CD14-positive monocyte (primary cell): ENCODE measurements at regions not wholly inside any gene's neighbourhood (a gene's known extent, or its start where the extent isn't known, plus 50 kb on each side); places are given as distances from the start of the nearest gene placed in this dataset.

Experiments used
- DNase-seq, 3 donors: peaks; one replicate each; pipeline ENCODE4 v3.0.0-alpha.2; 2011 to 2022
- H2AFZ ChIP-seq: 2 replicates; pipeline ENCODE4 v1.6.0; 2012; ENCODE audit warnings: mild to moderate bottlenecking, low read depth, low read length, inconsistent platforms; ENCODE audit not compliant: insufficient read depth, poor library complexity, severe bottlenecking
- H3K27ac ChIP-seq, 2 donors: 1 replicate in 1 of 2; 2 replicates in 1 of 2; pipeline ENCODE4 v1.5.1; 2012 to 2013; ENCODE audit warnings: low read length in 2 of 2, control low read depth in 1 of 2, inconsistent platforms in 1 of 2, low read depth in 1 of 2, mild to moderate bottlenecking in 1 of 2
- H3K27me3 ChIP-seq, 2 donors: one replicate each; pipeline versions ENCODE4 v1.6.0 to v1.6.1; 2011 to 2013; ENCODE audit warnings: low read length in 2 of 2; ENCODE audit not compliant: control insufficient read depth in 2 of 2, insufficient read depth in 2 of 2
- H3K36me3 ChIP-seq, 2 donors: replicated peaks in 1 of 2; 1 replicate in 1 of 2; 2 replicates in 1 of 2; pipeline versions ENCODE4 v1.5.1 to v1.6.1; 2012 to 2013; ENCODE audit warnings: low read length in 2 of 2, control low read depth in 1 of 2, inconsistent platforms in 1 of 2, mild to moderate bottlenecking in 1 of 2; ENCODE audit not compliant: insufficient read depth in 2 of 2, control insufficient read depth in 1 of 2
- H3K4me1 ChIP-seq, 2 donors: 1 replicate in 1 of 2; 2 replicates in 1 of 2; pipeline versions ENCODE4 v1.5.1 to v1.6.1; 2012 to 2013; ENCODE audit warnings: low read length in 2 of 2, control low read depth in 1 of 2, inconsistent platforms in 1 of 2, mild to moderate bottlenecking in 1 of 2, moderate library complexity in 1 of 2; ENCODE audit not compliant: insufficient read depth in 2 of 2, control insufficient read depth in 1 of 2
- H3K4me2 ChIP-seq: replicated peaks from 2 replicates; pipeline ENCODE3; 2012; ENCODE audit warnings: low read length, moderate library complexity, mild to moderate bottlenecking; ENCODE audit not compliant: poor library complexity, severe bottlenecking; ENCODE audit errors: extremely low read depth
- H3K4me3 ChIP-seq, 3 experiments: fragments of 200-600 bp in 1 of 3; sonication (generic) in 1 of 3; replicated peaks in 1 of 3; 1 replicate in 2 of 3; 2 replicates in 1 of 3; pipeline ENCODE4 v1.5.1; 2011 to 2013; ENCODE audit warnings: low read length in 3 of 3, mild to moderate bottlenecking in 3 of 3, control low read depth in 2 of 3, low read depth in 2 of 3, inconsistent platforms in 1 of 3, moderate library complexity in 1 of 3
- H3K79me2 ChIP-seq: 2 replicates; pipeline ENCODE4 v1.6.0; 2012; ENCODE audit warnings: mild to moderate bottlenecking, control low read depth, inconsistent platforms, low read length, moderate library complexity; ENCODE audit not compliant: insufficient read depth
- H3K9ac ChIP-seq: 2 replicates; pipeline ENCODE4 v1.6.0; 2017; ENCODE audit warnings: low read length, mild to moderate bottlenecking; ENCODE audit not compliant: insufficient read depth, poor library complexity, severe bottlenecking
- H3K9me3 ChIP-seq, 2 donors: replicated peaks in 1 of 2; 1 replicate in 1 of 2; 2 replicates in 1 of 2; pipeline versions ENCODE4 v1.5.1 to v1.6.1; 2012 to 2013; ENCODE audit warnings: low read length in 2 of 2, control low read depth in 1 of 2; ENCODE audit not compliant: control insufficient read depth in 1 of 2, insufficient read depth in 1 of 2
- H4K20me1 ChIP-seq: 2 replicates; pipeline ENCODE4 v1.6.0; 2012; ENCODE audit warnings: mild to moderate bottlenecking, low read length, control low read depth, moderate library complexity; ENCODE audit not compliant: insufficient read depth
- H3K27ac Mint-ChIP-seq, 7 donors: one replicate each; pipeline ENCODE4 v1.8.0; 2020; ENCODE audit warnings: mild to moderate bottlenecking in 7 of 7, mixed read lengths in 7 of 7, moderate library complexity in 6 of 7, inconsistent platforms in 2 of 7
- H3K27me3 Mint-ChIP-seq, 3 donors: one replicate each; pipeline ENCODE4 v1.8.0; 2021 to 2022; ENCODE audit warnings: low read depth in 3 of 3, mild to moderate bottlenecking in 3 of 3, mixed read lengths in 3 of 3, moderate library complexity in 3 of 3, inconsistent platforms in 1 of 3
- H3K36me3 Mint-ChIP-seq, 2 donors: one replicate each; pipeline ENCODE4 v1.8.0; 2020; ENCODE audit warnings: mixed read lengths in 2 of 2, inconsistent platforms in 1 of 2, mild to moderate bottlenecking in 1 of 2
- H3K4me1 Mint-ChIP-seq: one replicate; pipeline ENCODE4 v1.8.0; 2020; ENCODE audit warnings: mild to moderate bottlenecking, mixed read lengths
- H3K4me3 Mint-ChIP-seq, 2 donors: one replicate each; pipeline ENCODE4 v1.8.0; 2020; ENCODE audit warnings: mild to moderate bottlenecking in 2 of 2, mixed read lengths in 2 of 2, moderate library complexity in 1 of 2
- H3K9me3 Mint-ChIP-seq, 7 donors: one replicate each; pipeline ENCODE4 v1.8.0; 2020 to 2022; ENCODE audit warnings: mixed read lengths in 7 of 7, mild to moderate bottlenecking in 6 of 7, moderate library complexity in 6 of 7, inconsistent platforms in 2 of 7
- CTCF ChIP-seq: fragments of 200-600 bp; IDR thresholded peaks from one replicate; pipeline ENCODE4 v1.8.0; 2022; ENCODE audit warnings: antibody characterized with exemption, mild to moderate bottlenecking
- WGBS: methylation state at CpG from one replicate; pipeline ENCODE4 v1.1.5; 2013; ENCODE audit warnings: missing lambda C conversion rate; ENCODE audit not compliant: insufficient coverage; 5-methylcytosine and 5-hydroxymethylcytosine counted together
- intact Hi-C, 2 donors: fragments of 100-400 bp; cut with micrococcal nuclease; formaldehyde crosslinking; loops; one replicate each; pipeline versions ENCODE4 v1.15.0 to v1.15.1; 2023

DNA sequence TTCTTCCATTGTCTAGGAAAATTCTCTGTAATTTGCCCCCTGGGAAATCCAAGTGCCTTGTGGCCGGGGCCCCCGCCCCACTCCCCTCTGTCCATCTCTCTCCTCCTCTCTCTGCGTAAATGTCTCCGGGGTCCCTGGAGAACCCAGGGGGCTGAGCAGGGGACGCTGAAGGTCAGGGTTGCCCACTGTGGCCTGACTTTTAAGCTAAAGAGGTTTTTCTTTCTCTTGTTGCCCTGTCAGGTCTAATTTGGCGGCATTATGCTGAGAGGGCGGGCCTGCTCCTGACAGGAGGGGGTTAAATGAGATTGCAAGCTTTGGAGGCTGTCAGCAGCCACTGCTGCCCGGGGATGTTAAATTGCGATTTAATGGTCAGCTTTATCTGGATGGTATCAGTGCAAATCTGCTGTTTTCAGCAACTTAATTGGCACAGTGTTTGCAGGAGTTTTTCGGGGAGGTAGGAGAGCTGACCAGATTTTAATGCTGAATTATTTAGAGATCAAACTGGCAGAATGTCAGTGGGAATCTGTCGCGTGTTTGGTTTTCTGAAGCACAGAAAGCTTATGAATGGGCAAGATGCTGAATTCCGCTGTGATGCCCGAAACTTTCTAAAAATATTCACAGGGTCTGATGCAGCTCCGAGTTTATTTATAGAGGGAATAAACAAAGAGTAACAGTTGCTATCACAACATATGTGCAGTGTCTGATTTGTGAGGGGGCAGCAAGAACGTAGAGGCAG lies 93.2 kb upstream of the SOX1 start:
- no peak overlapping the region for H3K27ac Mint-ChIP-seq
- peaks cover 0 to 4% of the 10 kb centered on the region in 2 donors for H3K27me3 ChIP-seq
- no peak overlapping the region for H3K4me2 ChIP-seq
- H3K4me1 ChIP-seq, result no peaks in the 10 kb centered on the region
- H3K79me2 ChIP-seq, result no peaks in the 10 kb centered on the region
- peaks cover 17 to 26% (median 19%) of the 10 kb centered on the region in 7 donors for H3K9me3 Mint-ChIP-seq
- no peak overlapping the region for H3K9ac ChIP-seq
- H3K27ac ChIP-seq, result no peak overlapping the region
- H3K4me3 ChIP-seq, result no peak overlapping the region
- no peaks in the 10 kb centered on the region for H3K36me3 ChIP-seq
- H3K4me3 Mint-ChIP-seq, result peak overlapping the region in 1 of 2 donors; percentile 40
- TF ChIP-seq CTCF, result no peak
- H4K20me1 ChIP-seq, result no peaks in the 10 kb centered on the region
- no peaks in the 10 kb centered on the region for H3K4me1 Mint-ChIP-seq
- H3K36me3 Mint-ChIP-seq, result no peaks in the 10 kb centered on the region
- peaks cover 9 to 20% (median 12%) of the 10 kb centered on the region in 3 donors for H3K27me3 Mint-ChIP-seq
- intact Hi-C loops, result no loop called here
- 43% methylated on average over 7 of the region's 16 CpGs for WGBS
- H3K9me3 ChIP-seq, result peaks cover 20 to 22% of the 10 kb centered on the region in 2 donors
- no peak for DNase-seq
- H2AFZ ChIP-seq, result no peak overlapping the region

- Histone ChIP-seq H3K4me3 (no peak overlapping the region), H4K20me1 (no peaks in the 10 kb centered on the region), H3K79me2 (no peaks in the 10 kb centered on the region), H3K27me3 (peaks cover 0 to 4% of the 10 kb centered on the region in 2 donors), H3K36me3 (no peaks in the 10 kb centered on the region), H3K9me3 (peaks cover 20 to 22% of the 10 kb centered on the region in 2 donors), H3K4me1 (no peaks in the 10 kb centered on the region), H3K9ac (no peak overlapping the region), H2AFZ (no peak overlapping the region), H3K4me2 (no peak overlapping the region), H3K27ac (no peak overlapping the region)
- intact Hi-C loops, result no loop called here
- TF ChIP-seq CTCF, result no peak
- no peaks in the 10 kb centered on the region for H3K36me3 Mint-ChIP-seq
- peaks cover 9 to 20% (median 12%) of the 10 kb centered on the region in 3 donors for H3K27me3 Mint-ChIP-seq
- no peak for DNase-seq
- H3K9me3 Mint-ChIP-seq, result peaks cover 17 to 26% (median 19%) of the 10 kb centered on the region in 7 donors
- peak overlapping the region in 1 of 7 donors; percentile 16 for H3K27ac Mint-ChIP-seq
- no peak overlapping the region for H3K4me3 Mint-ChIP-seq
- 94% methylated on average over 12 of the region's 13 CpGs for WGBS
- no peaks in the 10 kb centered on the region for H3K4me1 Mint-ChIP-seq
Measured at GRCh38 chr13:111974341-111974640, 92.7 kb upstream of the SOX1 start.
